GM12878 (cell line): ENCODE measurements at regions not wholly inside any gene's neighbourhood (a gene's known extent, or its start where the extent isn't known, plus 50 kb on each side); places are given as distances from the start of the nearest gene placed in this dataset.

Experiments
- ATAC-seq: fragments of 200-7000 bp; cut with Tn5 transposase; 3 replicates; pipeline ENCODE4 v1.9.1; 2020; ENCODE audit warnings: mild to moderate bottlenecking, moderate library complexity
- BruUV-seq: library from RNA; stranded (reverse); fragments of 400-500 nt; replicated peaks from 2 replicates; lab custom pipeline; 2021; lab: Mats Ljungman, UMichigan
- CTCF ChIA-PET: fragments of 300-600 bp; sonication (Branson Sonifier 250); formaldehyde crosslinking; extraction: SDS; loops from one replicate; lab custom pipeline; 2021; ENCODE audit warnings: inconsistent platforms; lab: Yijun Ruan, JAX
- POLR2A ChIA-PET: fragments of 350-600 bp; formaldehyde crosslinking; extraction: SDS; loops from one replicate; lab custom pipeline; 2021; ENCODE audit warnings: inconsistent platforms; lab: Charles Lee
- RAD21 ChIA-PET: fragments of 300-600 bp; sonication (Branson Sonifier 250); formaldehyde crosslinking; loops from one replicate; lab custom pipeline; 2023; ENCODE audit warnings: antibody characterized with exemption; ENCODE audit not compliant: unreplicated experiment; lab: Charles Lee
- SMC1A ChIA-PET: fragments of 300-600 bp; sonication (Branson Sonifier 250); formaldehyde crosslinking; loops from one replicate; lab custom pipeline; 2023; ENCODE audit not compliant: unreplicated experiment, uncharacterized antibody; lab: Charles Lee
- DNase-seq: peaks from one replicate; pipeline ENCODE4 v3.0.0-alpha.2; 2011; ENCODE audit warnings: low read depth, low spot score
- FAIRE-seq: peaks from 3 replicates; lab custom pipeline; 2011; peaks lifted over from hg19 to GRCh38; lab: Jason Lieb, UNC
- H2AFZ ChIP-seq: 2 replicates; pipeline ENCODE4 v1.6.0; 2011; ENCODE audit warnings: low read depth, low read length, control low read depth; ENCODE audit not compliant: control insufficient read depth
- H3K27ac ChIP-seq: 2 replicates; pipeline ENCODE4 v1.5.1; 2011; ENCODE audit warnings: control low read depth; ENCODE audit not compliant: control insufficient read depth, insufficient read depth
- H3K27me3 ChIP-seq, 2 experiments: replicated peaks in 1 of 2; 2 replicates each; pipeline versions ENCODE4 v1.6.0 to v1.6.1; 2011; ENCODE audit warnings: low read length in 1 of 2; ENCODE audit not compliant: control insufficient read depth in 2 of 2, insufficient read depth in 2 of 2
- H3K36me3 ChIP-seq, 2 experiments: 2 replicates each; pipeline ENCODE4 v1.5.1; 2011; ENCODE audit warnings: low read length in 1 of 2; ENCODE audit not compliant: control insufficient read depth in 2 of 2, insufficient read depth in 2 of 2
- H3K4me1 ChIP-seq: 2 replicates; pipeline ENCODE4 v1.6.1; 2011; ENCODE audit warnings: mild to moderate bottlenecking, low read length, moderate library complexity, mixed read lengths; ENCODE audit not compliant: control insufficient read depth, insufficient read depth
- H3K4me2 ChIP-seq: 2 replicates; pipeline ENCODE4 v1.6.0; 2011; ENCODE audit warnings: control low read depth; ENCODE audit not compliant: control insufficient read depth, insufficient read depth
- H3K4me3 ChIP-seq: fragments of 200-600 bp; sonication (generic); 2 replicates; pipeline ENCODE4 v1.5.1; 2016
- H3K79me2 ChIP-seq: 2 replicates; pipeline ENCODE4 v1.6.0; 2011; ENCODE audit warnings: low read length; ENCODE audit not compliant: control insufficient read depth, insufficient read depth
- H3K9ac ChIP-seq: 2 replicates; pipeline ENCODE4 v1.8.0; 2011; ENCODE audit warnings: low read length, control low read depth, mixed read lengths; ENCODE audit not compliant: control insufficient read depth, insufficient read depth
- H3K9me3 ChIP-seq: replicated peaks from 3 replicates; pipeline ENCODE4 v1.5.1; 2011; ENCODE audit warnings: mild to moderate bottlenecking, low read length; ENCODE audit not compliant: control insufficient read depth, insufficient read depth
- H4K20me1 ChIP-seq: 2 replicates; pipeline ENCODE4 v1.6.0; 2011; ENCODE audit not compliant: control insufficient read depth, insufficient read depth
- EP300 ChIP-seq, 2 experiments: fragments of 150-350 bp in 1 of 2; IDR thresholded peaks; 2 replicates each; pipeline ENCODE4 v1.6.1; 2011 to 2012; ENCODE audit warnings: low read depth in 2 of 2, low read length in 2 of 2, borderline replicate concordance in 1 of 2, improper control_type of control experiment in 1 of 2, inconsistent platforms in 1 of 2; ENCODE audit not compliant: control insufficient read depth in 1 of 2
- RUNX3 ChIP-seq: IDR thresholded peaks from 2 replicates; pipeline ENCODE4 v1.6.1; 2012; ENCODE audit warnings: low read length, inconsistent platforms
- WRNIP1 ChIP-seq: IDR thresholded peaks from 2 replicates; pipeline ENCODE4 v1.6.1; 2011; ENCODE audit warnings: low read depth, low read length, improper control_type of control experiment, borderline replicate concordance
- ZNF622 ChIP-seq: fragments of 450-650 bp; IDR thresholded peaks from 2 replicates; pipeline ENCODE4 v1.6.1; 2017; ENCODE audit warnings: mild to moderate bottlenecking, inconsistent platforms
- ZZZ3 ChIP-seq: IDR thresholded peaks from 2 replicates; pipeline ENCODE4 v1.6.1; 2011; ENCODE audit warnings: low read depth; ENCODE audit not compliant: control insufficient read depth, insufficient read length
- WGBS: methylation state at CpG from one replicate; pipeline ENCODE4 v1.1.6; 2016; ENCODE audit warnings: low lambda C conversion rate; ENCODE audit not compliant: insufficient replicate concordance, insufficient coverage; ENCODE audit errors: missing lambda C conversion rate; 5-methylcytosine and 5-hydroxymethylcytosine counted together
- in situ Hi-C: fragments of 300-500 bp; cut with MboI; formaldehyde crosslinking; loops from 9 replicates; pipeline ENCODE4 v1.14.3; 2018; ENCODE audit warnings: mixed read lengths
- intact Hi-C: fragments of 100-400 bp; cut with micrococcal nuclease; formaldehyde crosslinking; loops from one replicate; pipeline ENCODE4 v1.14.2; 2022; ENCODE audit not compliant: unreplicated experiment
- TF ChIP-seq, protein P1 (sequence below), 3 experiments: IDR thresholded peaks in 2 of 3; conservative IDR thresholded peaks in 1 of 3; 2 replicates each; pipeline ENCODE4 v1.5.1; 2011; ENCODE audit warnings: low read depth in 3 of 3, low read length in 3 of 3, mild to moderate bottlenecking in 3 of 3, control low read depth in 2 of 3, moderate library complexity in 2 of 3, inconsistent platforms in 1 of 3, mixed read lengths in 1 of 3; ENCODE audit not compliant: control insufficient read depth in 2 of 3, insufficient read depth in 1 of 3; ENCODE audit errors: extremely low read depth in 1 of 3
- TF ChIP-seq, protein P2 (sequence below): IDR thresholded peaks from 2 replicates; pipeline ENCODE4 v1.6.1; 2011; ENCODE audit warnings: low read depth, mild to moderate bottlenecking, low read length, moderate library complexity, borderline replicate concordance; ENCODE audit errors: extremely low read depth

GRCh38 chr18:67770520-67770919, 254.0 kb upstream of the DSEL start:
- no peaks in the 10 kb centered on the region for H3K36me3 ChIP-seq
- H3K79me2 ChIP-seq, result no peaks in the 10 kb centered on the region
- no peaks in the 10 kb centered on the region for H3K27me3 ChIP-seq
- DNase-seq, result no peak
- ChIA-PET SMC1A (interaction anchor here (0.9 kb wide), 1 partner anchor 9 kb away, joined by 3 read pairs; no protein-coding TSS in a partner anchor), CTCF (no interaction called here), POLR2A (no interaction called here), RAD21 (no interaction called here)
- no peaks in the 10 kb centered on the region for H4K20me1 ChIP-seq
- no peak overlapping the region for H2AFZ ChIP-seq
- 18% methylated on average over 5 of the region's 5 CpGs for WGBS
- no peak overlapping the region for H3K27ac ChIP-seq
- no peak for TF ChIP-seq ZNF622
- no peak for TF ChIP-seq WRNIP1
- no peak for TF ChIP-seq RUNX3
- TF ChIP-seq, protein P1, sequence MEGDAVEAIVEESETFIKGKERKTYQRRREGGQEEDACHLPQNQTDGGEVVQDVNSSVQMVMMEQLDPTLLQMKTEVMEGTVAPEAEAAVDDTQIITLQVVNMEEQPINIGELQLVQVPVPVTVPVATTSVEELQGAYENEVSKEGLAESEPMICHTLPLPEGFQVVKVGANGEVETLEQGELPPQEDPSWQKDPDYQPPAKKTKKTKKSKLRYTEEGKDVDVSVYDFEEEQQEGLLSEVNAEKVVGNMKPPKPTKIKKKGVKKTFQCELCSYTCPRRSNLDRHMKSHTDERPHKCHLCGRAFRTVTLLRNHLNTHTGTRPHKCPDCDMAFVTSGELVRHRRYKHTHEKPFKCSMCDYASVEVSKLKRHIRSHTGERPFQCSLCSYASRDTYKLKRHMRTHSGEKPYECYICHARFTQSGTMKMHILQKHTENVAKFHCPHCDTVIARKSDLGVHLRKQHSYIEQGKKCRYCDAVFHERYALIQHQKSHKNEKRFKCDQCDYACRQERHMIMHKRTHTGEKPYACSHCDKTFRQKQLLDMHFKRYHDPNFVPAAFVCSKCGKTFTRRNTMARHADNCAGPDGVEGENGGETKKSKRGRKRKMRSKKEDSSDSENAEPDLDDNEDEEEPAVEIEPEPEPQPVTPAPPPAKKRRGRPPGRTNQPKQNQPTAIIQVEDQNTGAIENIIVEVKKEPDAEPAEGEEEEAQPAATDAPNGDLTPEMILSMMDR (IDR thresholded peaks at IDR 0.05 in 2 of 3, conservative IDR thresholded peaks at IDR 0.05 in 1 of 3; ENCODE audit: control insufficient read depth in 2 of 3, extremely low read depth in 1 of 3, insufficient read depth in 1 of 3, low read depth in 3 of 3, low read length in 3 of 3), result no peak
- TF ChIP-seq, protein P2, sequence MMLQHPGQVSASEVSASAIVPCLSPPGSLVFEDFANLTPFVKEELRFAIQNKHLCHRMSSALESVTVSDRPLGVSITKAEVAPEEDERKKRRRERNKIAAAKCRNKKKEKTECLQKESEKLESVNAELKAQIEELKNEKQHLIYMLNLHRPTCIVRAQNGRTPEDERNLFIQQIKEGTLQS, result no peak
- no peak for TF ChIP-seq EP300 (IDR thresholded peaks at IDR 0.05; ENCODE audit: borderline replicate concordance in 1 of 2, control insufficient read depth in 1 of 2, low read depth in 2 of 2, low read length in 2 of 2)
- TF ChIP-seq ZZZ3, result no peak
- BruUV-seq, result no TSS peak
- FAIRE-seq, result no peak
- in situ Hi-C loops (no loop called here), intact Hi-C loops (no loop called here)
- H3K9ac ChIP-seq, result no peak overlapping the region
- no peak overlapping the region for H3K4me2 ChIP-seq
- H3K9me3 ChIP-seq, result no peaks in the 10 kb centered on the region
- no peaks in the 10 kb centered on the region for H3K4me1 ChIP-seq
- no peak overlapping the region for H3K4me3 ChIP-seq
- ATAC-seq, result no peak
